Fibroblast of villous mesenchyme (primary cell): ENCODE measurements at regions not wholly inside any gene's neighbourhood (a gene's known extent, or its start where the extent isn't known, plus 50 kb on each side); places are given as distances from the start of the nearest gene placed in this dataset.
"Not testable (repeated sequence)": the region's sequence is repeated elsewhere in the genome, so short reads cannot be mapped to it uniquely, and the experiment has no call there.

Experiments
- DNase-seq: peaks from one replicate; pipeline ENCODE4 v3.0.0-alpha.2; 2010; ENCODE audit warnings: low read depth
- H3K4me3 ChIP-seq: 2 replicates; pipeline ENCODE4 v1.5.1; 2011; ENCODE audit warnings: low read depth, mild to moderate bottlenecking, low read length
- CTCF ChIP-seq: IDR thresholded peaks from 2 replicates; pipeline ENCODE4 v1.5.1; 2012; ENCODE audit warnings: low read depth, mild to moderate bottlenecking, low read length; ENCODE audit not compliant: insufficient read depth

DNA sequence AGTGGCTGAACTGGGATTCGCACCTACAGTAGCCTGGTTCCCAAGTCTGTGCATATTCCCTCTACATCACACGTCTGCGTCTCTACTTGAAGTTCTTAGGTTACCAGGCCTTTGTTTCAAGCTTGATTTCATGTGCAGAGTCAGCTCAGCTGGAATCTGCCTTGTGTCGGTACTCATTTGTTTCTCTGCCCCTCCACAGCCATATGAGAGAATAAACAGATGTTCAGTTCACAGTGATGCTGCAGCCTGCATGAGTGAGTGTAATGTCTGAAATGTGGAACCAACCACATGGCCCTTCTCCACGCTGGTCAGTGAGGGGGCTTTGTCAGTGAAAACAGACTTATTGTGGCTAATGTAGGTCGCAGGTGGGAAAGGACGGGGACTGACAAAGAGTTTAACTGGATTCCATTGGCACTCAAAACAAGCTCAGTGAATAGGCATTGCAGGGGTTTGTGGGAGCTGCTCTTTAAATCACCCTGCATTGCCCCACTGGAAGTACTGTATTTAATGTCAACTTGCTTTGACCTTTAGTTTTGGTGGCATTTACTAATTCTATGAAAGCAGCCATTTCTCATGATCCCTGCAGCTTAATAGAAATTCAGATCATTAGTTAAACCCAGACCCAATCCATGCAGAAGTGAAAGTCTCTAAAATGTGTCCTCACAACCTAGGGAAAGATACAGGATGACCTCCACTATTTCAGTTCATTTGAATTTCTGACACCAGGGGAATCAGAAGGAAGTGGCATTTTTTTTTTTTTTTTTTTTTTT is 136.4 kb upstream of the FAM78B start:
- no peak for TF ChIP-seq CTCF
- no peak overlapping the region for H3K4me3 ChIP-seq
- no peak for DNase-seq

- no peak for DNase-seq
- no peak for TF ChIP-seq CTCF
- no peak overlapping the region for H3K4me3 ChIP-seq
Measured at GRCh38 chr1:166304131-166304530, 137.3 kb upstream of the FAM78B start.

- TF ChIP-seq CTCF, result no peak
- no peak overlapping the region for H3K4me3 ChIP-seq
- no peak for DNase-seq
Measured at GRCh38 chr1:166305371-166305770, 138.6 kb upstream of the FAM78B start.

DNA sequence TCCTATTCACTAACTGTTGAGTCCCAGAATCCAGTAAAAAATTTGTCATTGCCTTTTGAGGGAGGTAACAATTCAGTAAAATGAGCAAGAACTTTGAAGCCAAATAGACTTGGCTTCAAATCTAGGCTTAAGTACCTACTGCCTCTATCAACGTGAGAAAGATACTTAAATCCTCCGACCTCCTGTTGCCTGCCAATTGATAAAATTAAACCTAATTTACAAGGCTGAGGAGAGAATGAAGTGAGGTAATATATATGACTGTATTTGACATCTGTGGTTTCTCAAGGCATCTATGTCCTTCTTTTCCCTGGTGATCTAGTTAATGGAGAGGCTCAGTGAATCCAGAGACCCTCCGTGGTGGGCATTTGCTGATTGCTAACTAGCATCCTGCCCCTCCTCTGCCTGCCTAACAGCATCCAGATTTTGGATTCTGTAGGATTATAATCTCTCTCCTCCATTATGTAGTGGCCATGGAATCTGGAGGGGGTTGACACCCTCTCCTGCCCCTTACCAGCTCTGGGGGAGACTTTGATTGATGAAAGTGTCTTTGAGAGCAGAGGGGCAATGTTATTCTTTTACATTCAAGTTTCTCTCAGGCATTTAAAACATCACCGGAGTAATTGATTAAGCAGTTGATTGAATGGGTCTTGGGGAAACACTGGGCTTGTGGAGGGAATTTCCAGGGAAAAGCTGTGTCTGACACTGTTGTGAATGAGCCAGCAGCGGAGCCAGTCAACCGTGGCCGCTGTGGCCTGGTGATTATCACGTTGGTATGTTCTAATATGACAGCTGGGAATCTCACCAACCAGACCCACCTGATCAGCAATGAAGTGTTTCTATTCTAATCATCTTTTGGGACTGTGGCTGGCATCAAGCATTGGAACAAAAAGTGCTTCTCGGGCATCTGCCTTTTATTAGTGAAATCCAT is 140.7 kb upstream of the FAM78B start:
- no peak for DNase-seq
- no peak for TF ChIP-seq CTCF
- H3K4me3 ChIP-seq, result no peak overlapping the region

GRCh38 chr1:166316306-166316705 is 149.5 kb upstream of the FAM78B start:
- DNase-seq, H3K4me3 ChIP-seq: not testable (repeated sequence)

DNA sequence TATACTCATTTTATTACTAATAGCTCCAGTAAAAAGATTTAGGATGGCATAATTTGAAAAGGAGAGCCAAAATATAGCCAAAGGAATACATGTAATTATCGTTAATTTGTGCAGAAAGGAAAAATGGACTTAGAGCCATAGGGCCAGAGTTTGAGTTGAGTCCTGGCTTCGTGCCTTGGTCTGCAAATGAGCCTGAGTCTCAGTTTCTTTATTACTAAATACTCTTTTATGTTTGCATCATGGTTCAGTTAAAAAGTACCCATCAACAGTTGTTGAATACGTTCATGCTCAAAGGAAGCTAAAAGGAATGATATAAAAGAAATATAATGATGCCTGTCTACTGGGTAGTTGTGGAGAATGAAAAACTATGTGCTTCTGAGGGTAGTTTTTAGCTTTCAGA is 155.7 kb upstream of the FAM78B start:
- no peak for DNase-seq
- no peak overlapping the region for H3K4me3 ChIP-seq
- no peak for TF ChIP-seq CTCF

GRCh38 chr1:166327886-166328285 is 161.1 kb upstream of the FAM78B start:
- no peak for TF ChIP-seq CTCF

More at GRCh38 chr1:166327886-166328285, 161.1 kb upstream of the FAM78B start:
- no peak for DNase-seq
- no peak overlapping the region for H3K4me3 ChIP-seq
